Endothelial cell of umbilical vein (primary cell): ENCODE measurements at regions not wholly inside any gene's neighbourhood (a gene's known extent, or its start where the extent isn't known, plus 50 kb on each side); places are given as distances from the start of the nearest gene placed in this dataset.
A peak's percentile ranks its signal among the peaks of the same experiment; 100 is the strongest.

Source experiments
- CTCF ChIP-seq, 2 donors: IDR thresholded peaks; 1 replicate in 1 of 2; 2 replicates in 1 of 2; pipeline ENCODE4 v1.5.1; 2011; ENCODE audit warnings: low read length in 2 of 2, mild to moderate bottlenecking in 2 of 2, moderate library complexity in 2 of 2, control low read depth in 1 of 2, inconsistent platforms in 1 of 2, low read depth in 1 of 2; ENCODE audit not compliant: insufficient read depth in 1 of 2; ENCODE audit errors: extremely low read depth in 1 of 2
- EZH2 ChIP-seq: IDR thresholded peaks from 2 replicates; pipeline ENCODE4 v1.6.1; 2012; ENCODE audit warnings: borderline replicate concordance, low read depth, mild to moderate bottlenecking, moderate library complexity, low read length, inconsistent platforms; ENCODE audit not compliant: severe bottlenecking
- JUN ChIP-seq: IDR thresholded peaks from 2 replicates; pipeline ENCODE4 v1.6.1; 2011; ENCODE audit warnings: borderline replicate concordance, low read depth; ENCODE audit not compliant: insufficient read length, insufficient read depth
- MAX ChIP-seq: IDR thresholded peaks from 2 replicates; pipeline ENCODE4 v1.6.1; 2011; ENCODE audit not compliant: insufficient read depth, insufficient read length
- MYC ChIP-seq: IDR thresholded peaks from one replicate; pipeline ENCODE4 v1.6.1; 2011; ENCODE audit warnings: mild to moderate bottlenecking, low read depth, low read length
- POLR2A ChIP-seq: IDR thresholded peaks from 2 replicates; pipeline ENCODE4 v1.6.1; 2012; ENCODE audit warnings: low read depth, mild to moderate bottlenecking, control low read depth, low read length

- TF ChIP-seq POLR2A = no peak
- no peak for TF ChIP-seq EZH2
- TF ChIP-seq CTCF (IDR thresholded peaks at IDR 0.05; ENCODE audit: extremely low read depth in 1 of 2, insufficient read depth in 1 of 2, low read depth in 1 of 2, low read length in 2 of 2) = no peak
- TF ChIP-seq MAX = peak; percentile 51
- no peak for TF ChIP-seq JUN
- TF ChIP-seq MYC = no peak
Measured at GRCh38 chr15:70559265-70560239, 203.8 kb downstream of the UACA start.
